GM12878 (cell line): ENCODE measurements at regions not wholly inside any gene's neighbourhood (a gene's known extent, or its start where the extent isn't known, plus 50 kb on each side); places are given as distances from the start of the nearest gene placed in this dataset.
"Not testable (repeated sequence)": the region's sequence is repeated elsewhere in the genome, so short reads cannot be mapped to it uniquely, and the experiment has no call there.

Experiments used
- ATAC-seq: fragments of 200-7000 bp; cut with Tn5 transposase; 3 replicates; pipeline ENCODE4 v1.9.1; 2020; ENCODE audit warnings: mild to moderate bottlenecking, moderate library complexity
- BruUV-seq: library from RNA; stranded (reverse); fragments of 400-500 nt; replicated peaks from 2 replicates; lab custom pipeline; 2021; lab: Mats Ljungman, UMichigan
- CTCF ChIA-PET: fragments of 300-600 bp; sonication (Branson Sonifier 250); formaldehyde crosslinking; extraction: SDS; loops from one replicate; lab custom pipeline; 2021; ENCODE audit warnings: inconsistent platforms; lab: Yijun Ruan, JAX
- POLR2A ChIA-PET: fragments of 350-600 bp; formaldehyde crosslinking; extraction: SDS; loops from one replicate; lab custom pipeline; 2021; ENCODE audit warnings: inconsistent platforms; lab: Charles Lee
- RAD21 ChIA-PET: fragments of 300-600 bp; sonication (Branson Sonifier 250); formaldehyde crosslinking; loops from one replicate; lab custom pipeline; 2023; ENCODE audit warnings: antibody characterized with exemption; ENCODE audit not compliant: unreplicated experiment; lab: Charles Lee
- SMC1A ChIA-PET: fragments of 300-600 bp; sonication (Branson Sonifier 250); formaldehyde crosslinking; loops from one replicate; lab custom pipeline; 2023; ENCODE audit not compliant: unreplicated experiment, uncharacterized antibody; lab: Charles Lee
- DNase-seq: peaks from one replicate; pipeline ENCODE4 v3.0.0-alpha.2; 2011; ENCODE audit warnings: low read depth, low spot score
- FAIRE-seq: peaks from 3 replicates; lab custom pipeline; 2011; peaks lifted over from hg19 to GRCh38; lab: Jason Lieb, UNC
- H2AFZ ChIP-seq: 2 replicates; pipeline ENCODE4 v1.6.0; 2011; ENCODE audit warnings: low read depth, low read length, control low read depth; ENCODE audit not compliant: control insufficient read depth
- H3K27ac ChIP-seq: 2 replicates; pipeline ENCODE4 v1.5.1; 2011; ENCODE audit warnings: control low read depth; ENCODE audit not compliant: control insufficient read depth, insufficient read depth
- H3K27me3 ChIP-seq, 2 experiments: replicated peaks in 1 of 2; 2 replicates each; pipeline versions ENCODE4 v1.6.0 to v1.6.1; 2011; ENCODE audit warnings: low read length in 1 of 2; ENCODE audit not compliant: control insufficient read depth in 2 of 2, insufficient read depth in 2 of 2
- H3K36me3 ChIP-seq, 2 experiments: 2 replicates each; pipeline ENCODE4 v1.5.1; 2011; ENCODE audit warnings: low read length in 1 of 2; ENCODE audit not compliant: control insufficient read depth in 2 of 2, insufficient read depth in 2 of 2
- H3K4me1 ChIP-seq: 2 replicates; pipeline ENCODE4 v1.6.1; 2011; ENCODE audit warnings: mild to moderate bottlenecking, low read length, moderate library complexity, mixed read lengths; ENCODE audit not compliant: control insufficient read depth, insufficient read depth
- H3K4me2 ChIP-seq: 2 replicates; pipeline ENCODE4 v1.6.0; 2011; ENCODE audit warnings: control low read depth; ENCODE audit not compliant: control insufficient read depth, insufficient read depth
- H3K4me3 ChIP-seq: fragments of 200-600 bp; sonication (generic); 2 replicates; pipeline ENCODE4 v1.5.1; 2016
- H3K79me2 ChIP-seq: 2 replicates; pipeline ENCODE4 v1.6.0; 2011; ENCODE audit warnings: low read length; ENCODE audit not compliant: control insufficient read depth, insufficient read depth
- H3K9ac ChIP-seq: 2 replicates; pipeline ENCODE4 v1.8.0; 2011; ENCODE audit warnings: low read length, control low read depth, mixed read lengths; ENCODE audit not compliant: control insufficient read depth, insufficient read depth
- H3K9me3 ChIP-seq: replicated peaks from 3 replicates; pipeline ENCODE4 v1.5.1; 2011; ENCODE audit warnings: mild to moderate bottlenecking, low read length; ENCODE audit not compliant: control insufficient read depth, insufficient read depth
- H4K20me1 ChIP-seq: 2 replicates; pipeline ENCODE4 v1.6.0; 2011; ENCODE audit not compliant: control insufficient read depth, insufficient read depth
- BHLHE40 ChIP-seq, 2 experiments: fragments of 450-650 bp in 1 of 2; IDR thresholded peaks; 2 replicates each; pipeline ENCODE4 v1.6.1; 2011 to 2017; ENCODE audit warnings: low read depth in 2 of 2, borderline replicate concordance in 1 of 2, improper control_type of control experiment in 1 of 2, low read length in 1 of 2, mild to moderate bottlenecking in 1 of 2
- BMI1 ChIP-seq: fragments of 450-650 bp; IDR thresholded peaks from 2 replicates; pipeline ENCODE4 v1.6.1; 2016; ENCODE audit warnings: mild to moderate bottlenecking, moderate library complexity, borderline replicate concordance
- DPF2 ChIP-seq: fragments of 450-650 bp; IDR thresholded peaks from 2 replicates; pipeline ENCODE4 v1.6.1; 2017; ENCODE audit warnings: mild to moderate bottlenecking
- EED ChIP-seq: sonication (generic); IDR thresholded peaks from 2 replicates; pipeline ENCODE4 v1.6.1; 2016; ENCODE audit warnings: antibody characterized with exemption, low read depth
- KLF5 ChIP-seq: fragments of 450-650 bp; IDR thresholded peaks from 2 replicates; pipeline ENCODE4 v1.6.1; 2014; ENCODE audit warnings: mild to moderate bottlenecking; ENCODE audit not compliant: partially characterized antibody
- SMARCA5 ChIP-seq: fragments of 450-650 bp; IDR thresholded peaks from 2 replicates; pipeline ENCODE4 v1.6.1; 2017; ENCODE audit warnings: mild to moderate bottlenecking
- STAT1 ChIP-seq: fragments of 450-650 bp; conservative IDR thresholded peaks from 2 replicates; pipeline ENCODE4 v1.6.1; 2014; ENCODE audit warnings: antibody characterized with exemption, mild to moderate bottlenecking
- ZBTB4 ChIP-seq: fragments of 450-650 bp; formaldehyde crosslinking; IDR thresholded peaks from 2 replicates; pipeline ENCODE4 v1.4.0; 2022; ENCODE audit warnings: mild to moderate bottlenecking, moderate library complexity
- ZNF274 ChIP-seq: IDR thresholded peaks from one replicate; pipeline ENCODE4 v1.8.0; 2011; ENCODE audit not compliant: insufficient read length, insufficient read depth
- WGBS: methylation state at CpG from one replicate; pipeline ENCODE4 v1.1.6; 2016; ENCODE audit warnings: low lambda C conversion rate; ENCODE audit not compliant: insufficient replicate concordance, insufficient coverage; ENCODE audit errors: missing lambda C conversion rate; 5-methylcytosine and 5-hydroxymethylcytosine counted together
- in situ Hi-C: fragments of 300-500 bp; cut with MboI; formaldehyde crosslinking; loops from 9 replicates; pipeline ENCODE4 v1.14.3; 2018; ENCODE audit warnings: mixed read lengths
- intact Hi-C: fragments of 100-400 bp; cut with micrococcal nuclease; formaldehyde crosslinking; loops from one replicate; pipeline ENCODE4 v1.14.2; 2022; ENCODE audit not compliant: unreplicated experiment

- ATAC-seq, intact Hi-C loops, in situ Hi-C loops, RAD21 ChIA-PET, FAIRE-seq, SMC1A ChIA-PET, H3K36me3 ChIP-seq, H3K9ac ChIP-seq, H3K4me1 ChIP-seq, POLR2A ChIA-PET, H3K4me3 ChIP-seq, H2AFZ ChIP-seq, H3K79me2 ChIP-seq, CTCF ChIA-PET, H3K9me3 ChIP-seq, H3K27ac ChIP-seq, H3K27me3 ChIP-seq, BruUV-seq, H4K20me1 ChIP-seq, H3K4me2 ChIP-seq, DNase-seq: not testable (repeated sequence)
These were observed 61.8 kb upstream of the PTPDC1 start for GRCh38 chr9:94022476-94022875.

DNA sequence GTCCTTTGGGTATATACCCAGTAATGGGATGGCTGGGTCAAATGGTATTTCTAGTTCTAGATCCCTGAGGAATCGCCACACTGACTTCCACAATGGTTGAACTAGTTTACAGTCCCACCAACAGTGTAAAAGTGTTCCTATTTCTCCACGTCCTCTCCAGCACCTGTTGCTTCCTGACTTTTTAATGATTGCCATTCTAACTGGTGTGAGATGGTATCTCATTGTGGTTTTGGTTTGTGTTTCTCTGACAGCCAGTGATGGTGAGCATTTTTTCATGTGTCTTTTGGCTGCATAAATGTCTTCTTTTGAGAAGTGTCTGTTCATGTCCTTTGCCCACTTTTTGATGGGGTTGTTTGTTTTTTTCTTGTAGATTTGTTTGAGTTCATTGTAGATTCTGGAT, 63.4 kb upstream of the PTPDC1 start:
- H2AFZ ChIP-seq, H3K79me2 ChIP-seq, CTCF ChIA-PET, H3K4me2 ChIP-seq, H3K36me3 ChIP-seq, H3K27me3 ChIP-seq, H4K20me1 ChIP-seq, intact Hi-C loops, H3K9ac ChIP-seq, H3K27ac ChIP-seq, in situ Hi-C loops, H3K4me1 ChIP-seq, SMC1A ChIA-PET, H3K4me3 ChIP-seq, H3K9me3 ChIP-seq, RAD21 ChIA-PET, POLR2A ChIA-PET, ATAC-seq, DNase-seq, BruUV-seq, FAIRE-seq: not testable (repeated sequence)
- no CpG with 5 or more reads among the region's 2 CpGs for WGBS

DNA sequence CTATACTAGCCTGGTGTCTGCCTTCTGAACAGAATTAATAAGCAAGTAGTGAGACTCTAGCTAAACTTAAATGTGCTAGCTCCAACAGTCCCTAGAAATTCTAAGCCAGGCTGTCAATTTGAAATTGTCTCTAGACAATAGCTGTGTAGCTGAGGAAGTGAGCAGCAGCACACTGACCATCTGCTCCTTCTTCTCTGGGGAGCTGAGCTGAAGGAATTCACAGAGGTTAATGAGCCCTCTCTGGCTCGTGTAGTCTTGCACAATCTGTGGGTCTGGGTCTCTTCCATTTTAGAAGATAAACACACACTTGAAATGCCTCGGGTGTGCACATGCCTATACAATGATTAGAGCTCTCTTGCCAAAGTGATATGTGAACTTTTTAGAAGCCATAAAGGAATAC, 63.5 kb upstream of the BARX1 start:
- intact Hi-C loops (no loop called here), in situ Hi-C loops (no loop called here)
- ChIA-PET POLR2A (no interaction called here), RAD21 (no interaction called here), CTCF (interaction anchor here (0.9 to 1.2 kb wide), 2 partner anchors 16 to 48 kb away, joined by 3 to 4 read pairs; no protein-coding TSS in a partner anchor), SMC1A (interaction anchor here (1.2 kb wide), 1 partner anchor 9 kb away, joined by 3 read pairs; no protein-coding TSS in a partner anchor)
- Histone ChIP-seq H3K36me3 (no peaks in the 10 kb centered on the region), H4K20me1 (no peaks in the 10 kb centered on the region), H3K9ac (no peak overlapping the region), H3K27ac (no peak overlapping the region), H2AFZ (no peak overlapping the region), H3K27me3 (no peaks in the 10 kb centered on the region), H3K4me2 (no peak overlapping the region), H3K4me1 (no peaks in the 10 kb centered on the region), H3K79me2 (no peaks in the 10 kb centered on the region), H3K4me3 (no peak overlapping the region), H3K9me3 (no peaks in the 10 kb centered on the region; the same call in 2 of the 3 replicates)
- FAIRE-seq (no peak), ATAC-seq (no peak), DNase-seq (no peak)
- no TSS peak for BruUV-seq
- WGBS: 25% methylated on average over 2 of the region's 2 CpGs
- TF ChIP-seq SMARCA5: no peak
- no peak for TF ChIP-seq STAT1
- TF ChIP-seq KLF5: no peak
- TF ChIP-seq EED: no peak
- no peak for TF ChIP-seq DPF2
- no peak for TF ChIP-seq ZNF274
- no peak for TF ChIP-seq BMI1
- no peak for TF ChIP-seq ZBTB4 (CRISPR knock-in tag)
- TF ChIP-seq BHLHE40 (IDR thresholded peaks at IDR 0.05; ENCODE audit: borderline replicate concordance in 1 of 2, low read depth in 2 of 2, low read length in 1 of 2): no peak
